Memory B cell (primary cell): ENCODE measurements at regions not wholly inside any gene's neighbourhood (a gene's known extent, or its start where the extent isn't known, plus 50 kb on each side); places are given as distances from the start of the nearest gene placed in this dataset.
"Not testable (repeated sequence)": the region's sequence is repeated elsewhere in the genome, so short reads cannot be mapped to it uniquely, and the experiment has no call there.

Source experiments
- ATAC-seq: fragments of 150-1000 bp; cut with Tn5 transposase; 2 replicates; pipeline ENCODE4 v1.10.0; 2021; ENCODE audit warnings: low read depth, mild to moderate bottlenecking, moderate library complexity
- DNase-seq, 2 donors: peaks; one replicate each; pipeline ENCODE4 v3.0.0; 2022; ENCODE audit warnings: low spot score in 2 of 2
- H3K27ac Mint-ChIP-seq: one replicate; pipeline ENCODE4 v1.8.0; 2022; ENCODE audit warnings: mild to moderate bottlenecking, moderate library complexity, mixed read lengths
- H3K27me3 Mint-ChIP-seq: one replicate; pipeline ENCODE4 v1.8.0; 2022; ENCODE audit warnings: mixed read lengths
- H3K36me3 Mint-ChIP-seq: one replicate; pipeline ENCODE4 v1.8.0; 2022; ENCODE audit warnings: mild to moderate bottlenecking, mixed read lengths
- H3K4me1 Mint-ChIP-seq: one replicate; pipeline ENCODE4 v1.8.0; 2022; ENCODE audit warnings: mixed read lengths
- H3K4me3 Mint-ChIP-seq: one replicate; pipeline ENCODE4 v1.8.0; 2022; ENCODE audit warnings: mild to moderate bottlenecking, moderate library complexity, mixed read lengths
- H3K9me3 Mint-ChIP-seq: one replicate; pipeline ENCODE4 v1.8.0; 2022; ENCODE audit warnings: mixed read lengths

- no peak for DNase-seq
Measured at GRCh38 chr21:18148401-18148800, 96.2 kb upstream of the CHODL start.

GRCh38 chr21:18147678-18148077, 97.0 kb upstream of the CHODL start:
- no peak overlapping the region for H3K27ac Mint-ChIP-seq
- no peaks in the 10 kb centered on the region for H3K36me3 Mint-ChIP-seq
- peaks cover 3% of the 10 kb centered on the region for H3K9me3 Mint-ChIP-seq
- no peak overlapping the region for H3K4me3 Mint-ChIP-seq
- H3K27me3 Mint-ChIP-seq: no peaks in the 10 kb centered on the region
- no peaks in the 10 kb centered on the region for H3K4me1 Mint-ChIP-seq
- DNase-seq (no peak), ATAC-seq (no peak)

More at GRCh38 chr21:18148401-18148800, 96.2 kb upstream of the CHODL start:
- Mint-ChIP-seq H3K9me3 (peaks cover 3% of the 10 kb centered on the region), H3K36me3 (no peaks in the 10 kb centered on the region), H3K27ac (no peak overlapping the region), H3K27me3 (no peaks in the 10 kb centered on the region), H3K4me1 (no peaks in the 10 kb centered on the region), H3K4me3 (no peak overlapping the region)
- ATAC-seq: no peak

- DNase-seq (no peak), ATAC-seq (no peak)
- Mint-ChIP-seq H3K4me1 (no peaks in the 10 kb centered on the region), H3K9me3 (peaks cover 3% of the 10 kb centered on the region), H3K36me3 (no peaks in the 10 kb centered on the region), H3K27me3 (no peaks in the 10 kb centered on the region), H3K4me3 (no peak overlapping the region), H3K27ac (no peak overlapping the region)
Measured at GRCh38 chr21:18146820-18147219, 97.8 kb upstream of the CHODL start.

GRCh38 chr21:18144339-18144738, 100.3 kb upstream of the CHODL start:
- peaks cover 3% of the 10 kb centered on the region for H3K9me3 Mint-ChIP-seq

GRCh38 chr21:18142655-18143054, 102.0 kb upstream of the CHODL start:
- Mint-ChIP-seq H3K27ac (no peak overlapping the region), H3K4me1 (no peaks in the 10 kb centered on the region), H3K27me3 (no peaks in the 10 kb centered on the region), H3K36me3 (no peaks in the 10 kb centered on the region), H3K9me3 (peaks cover 6% of the 10 kb centered on the region), H3K4me3 (no peak overlapping the region)
- DNase-seq (no peak), ATAC-seq (no peak)

More at GRCh38 chr21:18144339-18144738, 100.3 kb upstream of the CHODL start:
- Mint-ChIP-seq H3K4me1 (no peaks in the 10 kb centered on the region), H3K4me3 (no peak overlapping the region), H3K36me3 (no peaks in the 10 kb centered on the region), H3K27ac (no peak overlapping the region), H3K27me3 (no peaks in the 10 kb centered on the region)
- DNase-seq (no peak), ATAC-seq (no peak)

- DNase-seq: no peak
- peaks cover 2% of the 10 kb centered on the region for H3K9me3 Mint-ChIP-seq
- no peak overlapping the region for H3K4me3 Mint-ChIP-seq
- H3K27me3 Mint-ChIP-seq: no peaks in the 10 kb centered on the region
- ATAC-seq: no peak
- H3K27ac Mint-ChIP-seq: no peak overlapping the region
- H3K36me3 Mint-ChIP-seq: no peaks in the 10 kb centered on the region
- no peaks in the 10 kb centered on the region for H3K4me1 Mint-ChIP-seq
Measured at GRCh38 chr21:18138507-18138906, 106.1 kb upstream of the CHODL start.

GRCh38 chr21:18129526-18129925, 115.1 kb upstream of the CHODL start:
- DNase-seq (no peak), ATAC-seq (no peak)
- Mint-ChIP-seq H3K9me3 (peaks cover 2% of the 10 kb centered on the region), H3K36me3 (no peaks in the 10 kb centered on the region), H3K4me3 (no peak overlapping the region), H3K4me1 (no peaks in the 10 kb centered on the region), H3K27ac (no peak overlapping the region), H3K27me3 (no peaks in the 10 kb centered on the region)

- Mint-ChIP-seq H3K4me3 (no peak overlapping the region), H3K27me3 (no peaks in the 10 kb centered on the region), H3K9me3 (peaks cover 2% of the 10 kb centered on the region), H3K27ac (no peak overlapping the region), H3K36me3 (no peaks in the 10 kb centered on the region), H3K4me1 (no peaks in the 10 kb centered on the region)
- ATAC-seq (no peak), DNase-seq (no peak)
Measured at GRCh38 chr21:18118566-18118965, 126.1 kb upstream of the CHODL start.

- no peaks in the 10 kb centered on the region for H3K27me3 Mint-ChIP-seq
- no peaks in the 10 kb centered on the region for H3K4me1 Mint-ChIP-seq
- DNase-seq (no peak), ATAC-seq (no peak)
- H3K27ac Mint-ChIP-seq: no peak overlapping the region
- H3K36me3 Mint-ChIP-seq: no peaks in the 10 kb centered on the region
- H3K4me3 Mint-ChIP-seq: no peak overlapping the region
- H3K9me3 Mint-ChIP-seq: peaks cover 2% of the 10 kb centered on the region
Measured at GRCh38 chr21:18117176-18117575, 127.5 kb upstream of the CHODL start.

- Mint-ChIP-seq H3K36me3 (no peaks in the 10 kb centered on the region), H3K9me3 (peaks cover 2% of the 10 kb centered on the region), H3K27ac (no peak overlapping the region), H3K4me1 (no peaks in the 10 kb centered on the region), H3K4me3 (no peak overlapping the region), H3K27me3 (no peaks in the 10 kb centered on the region)
- ATAC-seq (no peak), DNase-seq (no peak)
Measured at GRCh38 chr21:18114810-18115209, 129.8 kb upstream of the CHODL start.

- Mint-ChIP-seq H3K27ac (no peak overlapping the region), H3K4me1 (no peaks in the 10 kb centered on the region), H3K36me3 (no peaks in the 10 kb centered on the region), H3K4me3 (no peak overlapping the region), H3K27me3 (no peaks in the 10 kb centered on the region), H3K9me3 (peaks cover 5% of the 10 kb centered on the region)
- DNase-seq (no peak), ATAC-seq (no peak)
Measured at GRCh38 chr21:18104802-18105201, 139.8 kb upstream of the CHODL start.

GRCh38 chr21:18096413-18096812, 148.2 kb upstream of the CHODL start:
- DNase-seq, H3K4me1 Mint-ChIP-seq, H3K27ac Mint-ChIP-seq, H3K4me3 Mint-ChIP-seq, H3K36me3 Mint-ChIP-seq, ATAC-seq, H3K27me3 Mint-ChIP-seq: not testable (repeated sequence)
- H3K9me3 Mint-ChIP-seq: peaks cover 27% of the 10 kb centered on the region

GRCh38 chr21:18089786-18090185, 154.8 kb upstream of the CHODL start:
- Mint-ChIP-seq H3K36me3 (no peaks in the 10 kb centered on the region), H3K4me3 (no peak overlapping the region), H3K9me3 (peaks cover 16% of the 10 kb centered on the region), H3K27ac (no peak overlapping the region), H3K4me1 (no peaks in the 10 kb centered on the region), H3K27me3 (peaks cover 1% of the 10 kb centered on the region)
- ATAC-seq (no peak), DNase-seq (no peak)

- peaks cover 1% of the 10 kb centered on the region for H3K27me3 Mint-ChIP-seq
- H3K36me3 Mint-ChIP-seq: no peaks in the 10 kb centered on the region
Measured at GRCh38 chr21:18070392-18070791, 174.2 kb upstream of the CHODL start.

GRCh38 chr21:18069875-18070274, 174.8 kb upstream of the CHODL start:
- H3K4me3 Mint-ChIP-seq: no peak overlapping the region
- DNase-seq: no peak
- no peak overlapping the region for H3K27ac Mint-ChIP-seq
- no peak for ATAC-seq
- H3K9me3 Mint-ChIP-seq: peaks cover 1% of the 10 kb centered on the region
- H3K4me1 Mint-ChIP-seq: no peaks in the 10 kb centered on the region
- no peaks in the 10 kb centered on the region for H3K36me3 Mint-ChIP-seq
- H3K27me3 Mint-ChIP-seq: peaks cover 1% of the 10 kb centered on the region

More at GRCh38 chr21:18070392-18070791, 174.2 kb upstream of the CHODL start:
- ATAC-seq (no peak), DNase-seq (no peak)
- no peaks in the 10 kb centered on the region for H3K4me1 Mint-ChIP-seq
- no peak overlapping the region for H3K4me3 Mint-ChIP-seq
- H3K9me3 Mint-ChIP-seq: peaks cover 1% of the 10 kb centered on the region
- no peak overlapping the region for H3K27ac Mint-ChIP-seq
